ENCODE measurements at regions not wholly inside any gene's neighbourhood (a gene's known extent, or its start where the extent isn't known, plus 50 kb on each side); places are given as distances from the start of the nearest gene placed in this dataset.

- no CpG with 5 or more reads among the region's 4 CpGs for WGBS, 2 experiments (ENCODE audit: extremely low coverage in 2 of 2, insufficient read length in 1 of 2)
- Histone ChIP-seq H4K20me1 (ENCODE audit: insufficient read depth, low read length) (no peaks in the 10 kb centered on the region), H4K5ac (ENCODE audit: low read depth, low read length) (peak overlapping the region; percentile 92), H2BK20ac (ENCODE audit: low read depth, low read length) (peak overlapping the region; percentile 99), H3K36me3 (ENCODE audit: control insufficient read depth, insufficient read depth, low read length) (no peaks in the 10 kb centered on the region), H2BK15ac (ENCODE audit: low read depth, low read length) (peak overlapping the region; percentile 81; the same call in 2 of the 3 replicates), H2AK9ac (replicated peaks; ENCODE audit: low read depth, low read length, poor library complexity) (peak overlapping the region; percentile 80), H3K9me3 (ENCODE audit: control insufficient read depth, insufficient read depth, low read length) (0 out of 2 replicates have a peak, but pooled peaks cover 2% of the 10 kb centered on the region), H3K27me3 (ENCODE audit: control insufficient read depth, insufficient read depth, low read length) (no peaks in the 10 kb centered on the region), H2BK120ac (ENCODE audit: low read depth, low read length) (peak overlapping the region; percentile 99), H3K18ac (ENCODE audit: low read depth, low read length) (peak overlapping the region; percentile 96), H3K27ac (ENCODE audit: insufficient read depth, low read length) (peak overlapping the region; percentile 76), H3K4me3 (ENCODE audit: insufficient read depth, low read depth, low read length) (no peak overlapping the region), H2AK5ac (ENCODE audit: low read depth, low read length) (peak overlapping the region; percentile 95), H4K91ac (ENCODE audit: insufficient read depth, low read depth, low read length) (peak overlapping the region; percentile 97), H3K23ac (ENCODE audit: low read depth, low read length) (peak overlapping the region; percentile 98), H3K14ac (replicated peaks; ENCODE audit: low read depth, low read length) (peak overlapping the region; percentile 97), H3K4me1 (ENCODE audit: control insufficient read depth, insufficient read depth, low read length) (peaks cover 49% of the 10 kb centered on the region), H3K4ac (ENCODE audit: low read depth, low read length) (peak overlapping the region; percentile 99), H3K9ac (ENCODE audit: low read depth, low read length) (peak overlapping the region; percentile 1; the same call in 1 of the 2 replicates), H2AFZ (replicated peaks; ENCODE audit: low read length, poor library complexity) (peak overlapping the region; percentile 8), H3K9me1 (ENCODE audit: insufficient read depth, low read length) (peaks cover 29% of the 10 kb centered on the region), H3K56ac (ENCODE audit: extremely low read depth, insufficient read depth, low read length) (peak overlapping the region; percentile 96), H2BK5ac (ENCODE audit: low read depth, low read length, poor library complexity, severe bottlenecking) (peak overlapping the region; percentile 99), H4K8ac (ENCODE audit: low read depth in 2 of 2, low read length in 2 of 2) (peak overlapping the region; percentile 72 to 97), H3K4me2 (ENCODE audit: low read depth, low read length) (peak overlapping the region; percentile 14; the same call in 1 of the 2 replicates), H3K79me1 (ENCODE audit: low read depth in 1 of 2, low read length in 2 of 2) (peaks cover 6 to 13% of the 10 kb centered on the region in 2 experiments; a peak in 2 of 4 replicates)
- dilution Hi-C loops (cut with HindIII; ENCODE audit: low sequenced_read_pairs, unreplicated experiment) (no loop called here), intact Hi-C loops (cut with micrococcal nuclease) (loop anchor here (2.0 to 5.0 kb wide), 2 partner anchors 57 to 118 kb away; no protein-coding TSS in a partner anchor), in situ Hi-C loops (cut with MboI; ENCODE audit: low sequenced_read_pairs) (no loop called here)
- ChIA-PET POLR2A (ENCODE audit: unreplicated experiment) (interaction anchor here (1.4 kb wide), 1 partner anchor 18 kb away, joined by 3 read pairs; no protein-coding TSS in a partner anchor), CTCF (interaction anchor here (1.2 to 1.6 kb wide), 2 partner anchors 15 to 118 kb away, joined by 4 to 8 read pairs; no protein-coding TSS in a partner anchor)
- TF ChIP-seq ELK1 (IDR thresholded peaks at IDR 0.05; ENCODE audit: borderline replicate concordance, low read depth, low read length) (no peak), FOS (IDR thresholded peaks at IDR 0.05; ENCODE audit: low read depth, low read length) (peak; percentile 55; the same call in 1 of the 2 replicates), POLR2A (IDR thresholded peaks at IDR 0.05; ENCODE audit: low read depth, low read length) (peak; percentile 79), NFE2L2 (IDR thresholded peaks at IDR 0.05; ENCODE audit: low read depth, low read length) (no peak), MXI1 (IDR thresholded peaks at IDR 0.05; ENCODE audit: borderline replicate concordance, low read depth, low read length) (no peak)
- DNase-seq (peak; percentile 95), ATAC-seq (ENCODE audit: low read depth) (peak; percentile 49)
- no TSS peak for BruUV-seq (replicated peaks)
Observed at GRCh38 chr5:173454361-173454735, 126.1 kb upstream of the STC2 start.
